ENCODE measurements at regions not wholly inside any gene's neighbourhood (a gene's known extent, or its start where the extent isn't known, plus 50 kb on each side); places are given as distances from the start of the nearest gene placed in this dataset.

GRCh38 chr20:21941941-21942805 is 236.7 kb downstream of the PAX1 start:
- intact Hi-C loops (cut with DNase I), result no loop called here
- Histone ChIP-seq H3K27me3 (no peaks in the 10 kb centered on the region), H3K36me3 (no peaks in the 10 kb centered on the region), H3K27ac (no peak overlapping the region), H3K4me3 (no peak overlapping the region), H3K4me1 (no peaks in the 10 kb centered on the region), H3K9me3 (peaks cover 0 to 15% (median 0%) of the 10 kb centered on the region in 11 donors)
- DNase-seq (no peak), ATAC-seq (no peak)
- 78 to 85% methylated on average over 8 of the region's 8 CpGs for WGBS, 2 donors
- no peak for TF ChIP-seq CTCF (IDR thresholded peaks at IDR 0.05)

GRCh38 chr20:21936720-21937380 is 231.4 kb downstream of the PAX1 start:
- Histone ChIP-seq H3K4me3 (no peak overlapping the region), H3K27ac (no peak overlapping the region), H3K4me1 (no peaks in the 10 kb centered on the region), H3K36me3 (no peaks in the 10 kb centered on the region), H3K27me3 (no peaks in the 10 kb centered on the region), H3K9me3 (peaks cover 0 to 16% (median 0%) of the 10 kb centered on the region in 11 donors)
- no peak for ATAC-seq
- no peak for TF ChIP-seq CTCF (IDR thresholded peaks at IDR 0.05)
- intact Hi-C loops (cut with DNase I), result no loop called here
- WGBS, 2 donors, result 27 to 43% methylated on average over 3 of the region's 3 CpGs
- DNase-seq, result no peak

GRCh38 chr20:21936261-21936660 is 230.8 kb downstream of the PAX1 start:
- TF ChIP-seq CTCF (IDR thresholded peaks at IDR 0.05), result no peak
- Histone ChIP-seq H3K27ac (no peak overlapping the region), H3K27me3 (no peaks in the 10 kb centered on the region), H3K9me3 (peaks cover 0 to 16% (median 0%) of the 10 kb centered on the region in 11 donors), H3K36me3 (no peaks in the 10 kb centered on the region), H3K4me1 (no peaks in the 10 kb centered on the region), H3K4me3 (no peak overlapping the region)
- no peak for ATAC-seq
- intact Hi-C loops (cut with DNase I), result no loop called here
- 59 to 70% methylated on average over 4 of the region's 4 CpGs for WGBS, 2 donors
- no peak for DNase-seq

- Histone ChIP-seq H3K9me3 (peaks cover 0 to 19% (median 0%) of the 10 kb centered on the region in 11 donors), H3K27ac (no peak overlapping the region), H3K36me3 (no peaks in the 10 kb centered on the region), H3K4me3 (no peak overlapping the region), H3K4me1 (no peaks in the 10 kb centered on the region), H3K27me3 (no peaks in the 10 kb centered on the region)
- intact Hi-C loops (cut with DNase I), result no loop called here
- DNase-seq, result no peak
- no peak for ATAC-seq
- 87 to 88% methylated on average over 3 of the region's 3 CpGs for WGBS, 2 donors
- TF ChIP-seq CTCF (IDR thresholded peaks at IDR 0.05), result no peak
Observed at GRCh38 chr20:21933526-21933925, 228.1 kb downstream of the PAX1 start.
